ENCODE measurements at regions not wholly inside any gene's neighbourhood (a gene's known extent, or its start where the extent isn't known, plus 50 kb on each side); places are given as distances from the start of the nearest gene placed in this dataset.
"Not testable (repeated sequence)": the region's sequence is repeated elsewhere in the genome, so short reads cannot be mapped to it uniquely, and the experiment has no call there.

GRCh38 chr19:27971869-27972268 lies 1241.1 kb downstream of the UQCRFS1 start:
- no peak for DNase-seq

- no peak for DNase-seq
Measured at GRCh38 chr19:27971071-27971470, 1241.9 kb downstream of the UQCRFS1 start.

GRCh38 chr19:27966390-27966816 lies 1246.5 kb downstream of the UQCRFS1 start:
- peak; percentile 17 for DNase-seq

- DNase-seq, result no peak
Measured at GRCh38 chr19:27964185-27964584, 1248.8 kb downstream of the UQCRFS1 start.

- no peak for DNase-seq
Measured at GRCh38 chr19:27962264-27962663, 1250.7 kb downstream of the UQCRFS1 start.

GRCh38 chr19:27955485-27956480 lies 1257.2 kb downstream of the UQCRFS1 start:
- DNase-seq, result no peak

GRCh38 chr19:27942607-27943006 lies 1270.3 kb downstream of the UQCRFS1 start:
- DNase-seq, result not testable (repeated sequence)

- DNase-seq, result no peak
Measured at GRCh38 chr19:27936139-27936538, 1276.8 kb downstream of the UQCRFS1 start.

GRCh38 chr19:27935669-27936068 lies 1277.3 kb downstream of the UQCRFS1 start:
- DNase-seq, result no peak

- DNase-seq, result no peak
Measured at GRCh38 chr19:27929399-27929798, 1283.6 kb downstream of the UQCRFS1 start.

GRCh38 chr19:27925202-27925601 lies 1287.7 kb downstream of the UQCRFS1 start:
- DNase-seq, result no peak

- DNase-seq, result no peak
Measured at GRCh38 chr19:27922970-27923369, 1290.0 kb downstream of the UQCRFS1 start.

- DNase-seq, result no peak
Measured at GRCh38 chr19:27920774-27921173, 1292.2 kb downstream of the UQCRFS1 start.

GRCh38 chr19:27918818-27919217 lies 1294.1 kb downstream of the UQCRFS1 start:
- no peak for DNase-seq

- DNase-seq, result no peak
Measured at GRCh38 chr19:27911122-27911898, 1301.6 kb downstream of the UQCRFS1 start.

GRCh38 chr19:27909861-27910260 lies 1303.1 kb downstream of the UQCRFS1 start:
- no peak for DNase-seq

- no peak for DNase-seq
Measured at GRCh38 chr19:27909185-27909840, 1303.6 kb downstream of the UQCRFS1 start.

- no peak for DNase-seq
Measured at GRCh38 chr19:27906081-27906480, 1306.9 kb downstream of the UQCRFS1 start.

- DNase-seq, result no peak
Measured at GRCh38 chr19:27905074-27905473, 1307.9 kb downstream of the UQCRFS1 start.

GRCh38 chr19:27901078-27901477 lies 1311.9 kb downstream of the UQCRFS1 start:
- DNase-seq, result no peak

- no peak for DNase-seq
Measured at GRCh38 chr19:27896091-27896490, 1316.9 kb downstream of the UQCRFS1 start.

GRCh38 chr19:27894906-27895754 lies 1317.8 kb downstream of the UQCRFS1 start:
- DNase-seq, result no peak

All from activated CD4-positive, alpha-beta T cell treated with anti-CD3 and anti-CD28 coated beads, Interleukin-10, Interleukin-2, amounts not matched to agents 100 ng/mL and 50 ng/mL, durations not matched to agents 16 hours and 8 hours (primary cell).